Liver (tissue), 8 donors: ENCODE measurements at regions not wholly inside any gene's neighbourhood (a gene's known extent, or its start where the extent isn't known, plus 50 kb on each side); places are given as distances from the start of the nearest gene placed in this dataset.

Experiments used
- DNase-seq: peaks from one replicate; pipeline ENCODE4 v3.0.0-alpha.2; 2017; ENCODE audit warnings: low spot score
- H3K27ac ChIP-seq, 2 donors: one replicate each; pipeline ENCODE4 v1.7.0; 2013; ENCODE audit warnings: inconsistent platforms in 2 of 2, low read length in 2 of 2, control low read depth in 1 of 2, low read depth in 1 of 2, mild to moderate bottlenecking in 1 of 2
- H3K27me3 ChIP-seq, 4 donors: one replicate each; pipeline versions ENCODE4 v1.6.1 to v1.7.0; 2013; ENCODE audit warnings: low read length in 3 of 4, inconsistent platforms in 1 of 4, mild to moderate bottlenecking in 1 of 4, moderate library complexity in 1 of 4; ENCODE audit not compliant: control insufficient read depth in 4 of 4, insufficient read depth in 4 of 4
- H3K36me3 ChIP-seq, 4 donors: one replicate each; pipeline versions ENCODE4 v1.6.1 to v1.7.0; 2013; ENCODE audit warnings: low read length in 3 of 4, mild to moderate bottlenecking in 3 of 4, low read depth in 1 of 4, moderate library complexity in 1 of 4; ENCODE audit not compliant: control insufficient read depth in 4 of 4, insufficient read depth in 3 of 4
- H3K4me1 ChIP-seq, 4 donors: one replicate each; pipeline versions ENCODE4 v1.6.1 to v1.7.0; 2013; ENCODE audit warnings: low read length in 3 of 4, mild to moderate bottlenecking in 3 of 4, moderate library complexity in 1 of 4; ENCODE audit not compliant: control insufficient read depth in 4 of 4, insufficient read depth in 4 of 4
- H3K4me3 ChIP-seq, 3 donors: one replicate each; pipeline versions ENCODE4 v1.6.1 to v1.7.0; 2013; ENCODE audit warnings: low read length in 3 of 3, control low read depth in 1 of 3, low read depth in 1 of 3, mild to moderate bottlenecking in 1 of 3
- H3K9ac ChIP-seq, 2 donors: one replicate each; pipeline ENCODE4 v1.7.0; 2013; ENCODE audit warnings: low read length in 2 of 2, mild to moderate bottlenecking in 2 of 2, moderate library complexity in 2 of 2, control low read depth in 1 of 2, low read depth in 1 of 2
- H3K9me3 ChIP-seq, 4 donors: one replicate each; pipeline versions ENCODE4 v1.6.1 to v1.7.0; 2013; ENCODE audit warnings: low read length in 3 of 4; ENCODE audit not compliant: control insufficient read depth in 4 of 4
- EGR1 ChIP-seq, 2 donors: IDR thresholded peaks; 2 replicates each; pipeline ENCODE4 v1.6.1; 2016 to 2018; ENCODE audit warnings: antibody characterized with exemption in 2 of 2, low read depth in 2 of 2
- FOXA1 ChIP-seq: IDR thresholded peaks from 2 replicates; pipeline ENCODE4 v1.6.1; 2016; ENCODE audit warnings: antibody characterized with exemption
- FOXA2 ChIP-seq: IDR thresholded peaks from 2 replicates; pipeline ENCODE4 v1.6.1; 2016; ENCODE audit warnings: antibody characterized with exemption
- GABPA ChIP-seq, 2 donors: IDR thresholded peaks in 1 of 2; conservative IDR thresholded peaks in 1 of 2; 2 replicates each; pipeline ENCODE4 v1.6.1; 2016; ENCODE audit warnings: antibody characterized with exemption in 2 of 2, mild to moderate bottlenecking in 1 of 2, moderate library complexity in 1 of 2
- HNF4G ChIP-seq: IDR thresholded peaks from 2 replicates; pipeline ENCODE4 v1.6.1; 2016; ENCODE audit warnings: antibody characterized with exemption
- JUND ChIP-seq, 2 donors: IDR thresholded peaks; 2 replicates each; pipeline ENCODE4 v1.6.1; 2016; ENCODE audit warnings: antibody characterized with exemption in 2 of 2
- NR2F2 ChIP-seq: IDR thresholded peaks from 2 replicates; pipeline ENCODE4 v1.6.1; 2016; ENCODE audit warnings: antibody characterized with exemption
- RAD21 ChIP-seq, 2 donors: IDR thresholded peaks; 2 replicates each; pipeline ENCODE4 v1.6.1; 2016; ENCODE audit warnings: antibody characterized with exemption in 2 of 2, mild to moderate bottlenecking in 2 of 2
- RXRA ChIP-seq, 2 donors: IDR thresholded peaks; 2 replicates each; pipeline ENCODE4 v1.6.1; 2017 to 2018; ENCODE audit warnings: antibody characterized with exemption in 2 of 2, mild to moderate bottlenecking in 1 of 2
- SP1 ChIP-seq: IDR thresholded peaks from 2 replicates; pipeline ENCODE4 v1.6.1; 2018; ENCODE audit warnings: antibody characterized with exemption, mild to moderate bottlenecking
- TAF1 ChIP-seq: conservative IDR thresholded peaks from 2 replicates; pipeline ENCODE4 v1.6.1; 2016; ENCODE audit warnings: antibody characterized with exemption, mild to moderate bottlenecking
- YY1 ChIP-seq: IDR thresholded peaks from 2 replicates; pipeline ENCODE4 v1.6.1; 2016; ENCODE audit warnings: antibody characterized with exemption, mild to moderate bottlenecking
- WGBS: extraction: QIAGEN DNeasy Blood & Tissue Kit; methylation state at CpG from one replicate; pipeline ENCODE4 v1.1.7; 2013; 5-methylcytosine and 5-hydroxymethylcytosine counted together
- TF ChIP-seq, protein P1 (sequence below): IDR thresholded peaks from 2 replicates; pipeline ENCODE4 v1.6.1; 2016; ENCODE audit warnings: antibody characterized with exemption, mild to moderate bottlenecking
- TF ChIP-seq, protein P2 (sequence below): IDR thresholded peaks from 2 replicates; pipeline ENCODE4 v1.6.1; 2016; ENCODE audit warnings: antibody characterized with exemption
- TF ChIP-seq, protein P3 (sequence below): fragments of 150-350 bp; IDR thresholded peaks from 2 replicates; pipeline ENCODE4 v1.5.1; 2017; ENCODE audit warnings: improper control_type of control experiment, low read depth, low read length; ENCODE audit not compliant: missing input control
- TF ChIP-seq, protein P4 (sequence below): IDR thresholded peaks from 2 replicates; pipeline ENCODE4 v1.6.1; 2016; ENCODE audit warnings: antibody characterized with exemption
- donor health status: healthy.
- donor health status: healthy.
- donor health status: healthy.
- donor health status: healthy.
- donor health status: healthy.

- H3K27me3 ChIP-seq: no peaks in the 10 kb centered on the region
- H3K4me1 ChIP-seq: no peaks in the 10 kb centered on the region
- no peak for DNase-seq
- no peaks in the 10 kb centered on the region for H3K36me3 ChIP-seq
- TF ChIP-seq GABPA (IDR thresholded peaks at IDR 0.05 in 1 of 2, conservative IDR thresholded peaks at IDR 0.05 in 1 of 2) (no peak), RXRA (IDR thresholded peaks at IDR 0.05) (no peak), TAF1 (no peak), YY1 (no peak), SP1 (no peak), FOXA1 (no peak), EGR1 (IDR thresholded peaks at IDR 0.05; ENCODE audit: low read depth in 2 of 2) (no peak), NR2F2 (no peak), RAD21 (IDR thresholded peaks at IDR 0.05) (no peak), HNF4G (no peak)
- TF ChIP-seq, protein P1, sequence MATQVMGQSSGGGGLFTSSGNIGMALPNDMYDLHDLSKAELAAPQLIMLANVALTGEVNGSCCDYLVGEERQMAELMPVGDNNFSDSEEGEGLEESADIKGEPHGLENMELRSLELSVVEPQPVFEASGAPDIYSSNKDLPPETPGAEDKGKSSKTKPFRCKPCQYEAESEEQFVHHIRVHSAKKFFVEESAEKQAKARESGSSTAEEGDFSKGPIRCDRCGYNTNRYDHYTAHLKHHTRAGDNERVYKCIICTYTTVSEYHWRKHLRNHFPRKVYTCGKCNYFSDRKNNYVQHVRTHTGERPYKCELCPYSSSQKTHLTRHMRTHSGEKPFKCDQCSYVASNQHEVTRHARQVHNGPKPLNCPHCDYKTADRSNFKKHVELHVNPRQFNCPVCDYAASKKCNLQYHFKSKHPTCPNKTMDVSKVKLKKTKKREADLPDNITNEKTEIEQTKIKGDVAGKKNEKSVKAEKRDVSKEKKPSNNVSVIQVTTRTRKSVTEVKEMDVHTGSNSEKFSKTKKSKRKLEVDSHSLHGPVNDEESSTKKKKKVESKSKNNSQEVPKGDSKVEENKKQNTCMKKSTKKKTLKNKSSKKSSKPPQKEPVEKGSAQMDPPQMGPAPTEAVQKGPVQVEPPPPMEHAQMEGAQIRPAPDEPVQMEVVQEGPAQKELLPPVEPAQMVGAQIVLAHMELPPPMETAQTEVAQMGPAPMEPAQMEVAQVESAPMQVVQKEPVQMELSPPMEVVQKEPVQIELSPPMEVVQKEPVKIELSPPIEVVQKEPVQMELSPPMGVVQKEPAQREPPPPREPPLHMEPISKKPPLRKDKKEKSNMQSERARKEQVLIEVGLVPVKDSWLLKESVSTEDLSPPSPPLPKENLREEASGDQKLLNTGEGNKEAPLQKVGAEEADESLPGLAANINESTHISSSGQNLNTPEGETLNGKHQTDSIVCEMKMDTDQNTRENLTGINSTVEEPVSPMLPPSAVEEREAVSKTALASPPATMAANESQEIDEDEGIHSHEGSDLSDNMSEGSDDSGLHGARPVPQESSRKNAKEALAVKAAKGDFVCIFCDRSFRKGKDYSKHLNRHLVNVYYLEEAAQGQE: no peak
- TF ChIP-seq, protein P2, sequence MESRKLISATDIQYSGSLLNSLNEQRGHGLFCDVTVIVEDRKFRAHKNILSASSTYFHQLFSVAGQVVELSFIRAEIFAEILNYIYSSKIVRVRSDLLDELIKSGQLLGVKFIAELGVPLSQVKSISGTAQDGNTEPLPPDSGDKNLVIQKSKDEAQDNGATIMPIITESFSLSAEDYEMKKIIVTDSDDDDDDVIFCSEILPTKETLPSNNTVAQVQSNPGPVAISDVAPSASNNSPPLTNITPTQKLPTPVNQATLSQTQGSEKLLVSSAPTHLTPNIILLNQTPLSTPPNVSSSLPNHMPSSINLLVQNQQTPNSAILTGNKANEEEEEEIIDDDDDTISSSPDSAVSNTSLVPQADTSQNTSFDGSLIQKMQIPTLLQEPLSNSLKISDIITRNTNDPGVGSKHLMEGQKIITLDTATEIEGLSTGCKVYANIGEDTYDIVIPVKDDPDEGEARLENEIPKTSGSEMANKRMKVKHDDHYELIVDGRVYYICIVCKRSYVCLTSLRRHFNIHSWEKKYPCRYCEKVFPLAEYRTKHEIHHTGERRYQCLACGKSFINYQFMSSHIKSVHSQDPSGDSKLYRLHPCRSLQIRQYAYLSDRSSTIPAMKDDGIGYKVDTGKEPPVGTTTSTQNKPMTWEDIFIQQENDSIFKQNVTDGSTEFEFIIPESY: no peak
- TF ChIP-seq, protein P3, sequence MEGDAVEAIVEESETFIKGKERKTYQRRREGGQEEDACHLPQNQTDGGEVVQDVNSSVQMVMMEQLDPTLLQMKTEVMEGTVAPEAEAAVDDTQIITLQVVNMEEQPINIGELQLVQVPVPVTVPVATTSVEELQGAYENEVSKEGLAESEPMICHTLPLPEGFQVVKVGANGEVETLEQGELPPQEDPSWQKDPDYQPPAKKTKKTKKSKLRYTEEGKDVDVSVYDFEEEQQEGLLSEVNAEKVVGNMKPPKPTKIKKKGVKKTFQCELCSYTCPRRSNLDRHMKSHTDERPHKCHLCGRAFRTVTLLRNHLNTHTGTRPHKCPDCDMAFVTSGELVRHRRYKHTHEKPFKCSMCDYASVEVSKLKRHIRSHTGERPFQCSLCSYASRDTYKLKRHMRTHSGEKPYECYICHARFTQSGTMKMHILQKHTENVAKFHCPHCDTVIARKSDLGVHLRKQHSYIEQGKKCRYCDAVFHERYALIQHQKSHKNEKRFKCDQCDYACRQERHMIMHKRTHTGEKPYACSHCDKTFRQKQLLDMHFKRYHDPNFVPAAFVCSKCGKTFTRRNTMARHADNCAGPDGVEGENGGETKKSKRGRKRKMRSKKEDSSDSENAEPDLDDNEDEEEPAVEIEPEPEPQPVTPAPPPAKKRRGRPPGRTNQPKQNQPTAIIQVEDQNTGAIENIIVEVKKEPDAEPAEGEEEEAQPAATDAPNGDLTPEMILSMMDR: no peak
- TF ChIP-seq, protein P4, sequence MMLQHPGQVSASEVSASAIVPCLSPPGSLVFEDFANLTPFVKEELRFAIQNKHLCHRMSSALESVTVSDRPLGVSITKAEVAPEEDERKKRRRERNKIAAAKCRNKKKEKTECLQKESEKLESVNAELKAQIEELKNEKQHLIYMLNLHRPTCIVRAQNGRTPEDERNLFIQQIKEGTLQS: no peak
- no peak overlapping the region for H3K9ac ChIP-seq
- 72% methylated on average over 18 of the region's 18 CpGs for WGBS
- H3K4me3 ChIP-seq: no peak overlapping the region
- peaks cover 0 to 2% (median 0%) of the 10 kb centered on the region in 4 donors for H3K9me3 ChIP-seq
- H3K27ac ChIP-seq: no peak overlapping the region
Measured at GRCh38 chrX:1027133-1027532, 185.3 kb downstream of the CRLF2 start.

DNA sequence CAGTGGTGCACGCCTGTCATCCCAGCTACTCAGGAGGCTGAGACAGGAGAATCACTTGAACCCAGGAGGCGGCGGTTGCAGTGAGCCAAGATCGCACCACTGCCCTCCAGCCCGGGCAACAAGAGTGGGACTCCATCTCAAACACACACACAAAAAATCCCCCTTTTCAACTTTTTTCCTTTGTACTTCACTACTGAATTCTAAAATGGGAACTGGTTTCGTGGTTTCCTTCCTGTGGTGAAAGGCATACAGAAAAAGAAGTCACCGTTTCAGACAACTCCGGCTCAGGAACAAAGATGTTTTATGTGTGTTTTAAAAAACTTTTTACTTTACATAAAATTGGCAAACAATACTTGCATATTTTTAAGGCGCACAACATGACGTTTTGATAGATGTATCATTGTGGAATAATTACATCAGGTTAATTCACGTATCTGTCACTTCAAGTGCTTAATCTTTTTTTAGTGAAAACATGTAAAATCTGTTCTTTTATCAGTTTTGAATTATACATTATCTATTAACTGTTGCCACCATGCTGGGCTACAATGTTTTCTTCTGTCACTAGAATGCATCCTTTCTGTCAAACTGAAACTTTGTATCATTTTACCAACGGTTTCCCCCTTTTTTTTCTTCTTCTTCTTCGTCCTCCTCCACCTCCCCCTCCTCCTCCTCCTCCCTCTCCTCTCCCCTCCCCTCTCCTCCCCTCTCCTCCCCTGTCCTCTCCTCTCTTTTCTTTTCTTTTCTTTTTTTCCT, 186.0 kb downstream of the CRLF2 start:
- no peak overlapping the region for H3K27ac ChIP-seq
- no peak for DNase-seq
- no peaks in the 10 kb centered on the region for H3K36me3 ChIP-seq
- H3K27me3 ChIP-seq: no peaks in the 10 kb centered on the region
- 68% methylated on average over 13 of the region's 13 CpGs for WGBS
- no peak overlapping the region for H3K4me3 ChIP-seq
- H3K4me1 ChIP-seq: no peaks in the 10 kb centered on the region
- no peak overlapping the region for H3K9ac ChIP-seq
- H3K9me3 ChIP-seq: peaks cover 0 to 5% (median 2%) of the 10 kb centered on the region in 4 donors
- TF ChIP-seq NR2F2 (no peak), FOXA2 (no peak), SP1 (no peak), TAF1 (no peak), JUND (IDR thresholded peaks at IDR 0.05) (no peak)
- TF ChIP-seq, protein P3: no peak
- TF ChIP-seq, protein P1: no peak
